Adrenal gland (tissue), 9 donors: ENCODE measurements at regions not wholly inside any gene's neighbourhood (a gene's known extent, or its start where the extent isn't known, plus 50 kb on each side); places are given as distances from the start of the nearest gene placed in this dataset.

ENCODE experiments used
- DNase-seq, 7 donors: peaks; one replicate each; pipeline ENCODE4 v3.0.0-alpha.2; 2019 to 2020
- H3K27ac ChIP-seq, 5 donors: fragments of 200-600 bp; sonication (generic) in 4 of 5; 1 replicate in 3 of 5; 2 replicates in 2 of 5; pipeline versions ENCODE4 v1.5.1 to v1.8.0; 2016 to 2020; ENCODE audit warnings: mild to moderate bottlenecking in 1 of 5
- H3K27me3 ChIP-seq: fragments of 200-600 bp; 2 replicates; pipeline ENCODE4 v1.8.0; 2021
- H3K36me3 ChIP-seq, 2 donors: fragments of 200-600 bp; replicated peaks in 1 of 2; 1 replicate in 1 of 2; 2 replicates in 1 of 2; pipeline versions ENCODE4 v1.5.1 to v1.8.0; 2018 to 2022
- H3K4me1 ChIP-seq, 2 donors: fragments of 200-600 bp; replicated peaks in 1 of 2; 1 replicate in 1 of 2; 2 replicates in 1 of 2; pipeline versions ENCODE4 v1.5.1 to v1.8.0; 2018 to 2021
- H3K4me3 ChIP-seq, 4 donors: fragments of 200-600 bp; sonication (generic) in 3 of 4; one replicate each; pipeline ENCODE4 v1.5.1; 2016 to 2018
- H3K9me3 ChIP-seq, 3 donors: fragments of 200-600 bp; sonication (generic) in 1 of 3; replicated peaks in 1 of 3; 1 replicate in 2 of 3; 2 replicates in 1 of 3; pipeline versions ENCODE4 v1.5.1 to v1.8.0; 2016 to 2021
- POLR2A ChIP-seq, 2 donors: fragments of 450-650 bp; IDR thresholded peaks; one replicate each; pipeline ENCODE4 v1.6.1; 2017; ENCODE audit warnings: antibody characterized with exemption in 2 of 2, mild to moderate bottlenecking in 2 of 2, moderate library complexity in 1 of 2
- WGBS, 4 donors: extraction: QIAGEN DNeasy Blood & Tissue Kit in 2 of 4; methylation state at CpG; one replicate each; pipeline versions ENCODE4 v1.1.5 to v1.1.7; 2013 to 2017; 5-methylcytosine and 5-hydroxymethylcytosine counted together
- intact Hi-C, 2 donors: fragments of 100-400 bp; cut with DNase I; formaldehyde crosslinking; loops; one replicate each; pipeline versions ENCODE4 v1.14.1 to v1.15.0; 2022 to 2023
- TF ChIP-seq, protein P1 (sequence below), 6 experiments: fragments of 450-650 bp in 4 of 6; fragments of 200-600 bp in 2 of 6; sonication (generic) in 1 of 6; IDR thresholded peaks; 1 replicate in 5 of 6; 2 replicates in 1 of 6; pipeline versions ENCODE4 v1.5.1 to v1.8.0; 2016 to 2021; ENCODE audit warnings: antibody characterized with exemption in 6 of 6, mild to moderate bottlenecking in 2 of 6, moderate library complexity in 1 of 6
- donor health status: healthy with polysubstance abuse.
- donor health status: Bipolar disorder and iron deficiency.
- donor health status: DM: yes; HTN: yes; CAD: no.
- donor health status: DM: no; HTN: no; CAD: no.
- donor health status: DM: no; HTN: no; CAD: no.

DNA sequence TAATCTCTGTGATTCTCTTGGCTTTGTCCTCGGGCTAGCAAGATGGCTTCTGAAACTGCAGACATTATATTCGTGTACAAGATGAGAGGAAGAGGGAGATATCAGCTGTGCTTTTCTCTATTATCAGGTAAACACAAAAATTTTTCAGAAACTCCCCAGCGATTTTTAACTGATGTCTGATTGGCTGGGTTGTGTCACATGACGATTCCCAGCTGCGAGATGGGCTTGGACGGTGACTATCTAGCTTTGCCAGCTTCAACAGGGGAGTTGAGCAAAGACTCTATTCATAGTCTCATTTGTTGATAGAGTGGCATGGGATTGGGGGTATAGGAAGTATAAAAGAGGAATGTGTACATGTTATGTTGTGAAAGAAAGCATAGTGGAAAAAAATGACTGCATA lies 248.8 kb upstream of the AZI2 start:
- TF ChIP-seq, protein P1, sequence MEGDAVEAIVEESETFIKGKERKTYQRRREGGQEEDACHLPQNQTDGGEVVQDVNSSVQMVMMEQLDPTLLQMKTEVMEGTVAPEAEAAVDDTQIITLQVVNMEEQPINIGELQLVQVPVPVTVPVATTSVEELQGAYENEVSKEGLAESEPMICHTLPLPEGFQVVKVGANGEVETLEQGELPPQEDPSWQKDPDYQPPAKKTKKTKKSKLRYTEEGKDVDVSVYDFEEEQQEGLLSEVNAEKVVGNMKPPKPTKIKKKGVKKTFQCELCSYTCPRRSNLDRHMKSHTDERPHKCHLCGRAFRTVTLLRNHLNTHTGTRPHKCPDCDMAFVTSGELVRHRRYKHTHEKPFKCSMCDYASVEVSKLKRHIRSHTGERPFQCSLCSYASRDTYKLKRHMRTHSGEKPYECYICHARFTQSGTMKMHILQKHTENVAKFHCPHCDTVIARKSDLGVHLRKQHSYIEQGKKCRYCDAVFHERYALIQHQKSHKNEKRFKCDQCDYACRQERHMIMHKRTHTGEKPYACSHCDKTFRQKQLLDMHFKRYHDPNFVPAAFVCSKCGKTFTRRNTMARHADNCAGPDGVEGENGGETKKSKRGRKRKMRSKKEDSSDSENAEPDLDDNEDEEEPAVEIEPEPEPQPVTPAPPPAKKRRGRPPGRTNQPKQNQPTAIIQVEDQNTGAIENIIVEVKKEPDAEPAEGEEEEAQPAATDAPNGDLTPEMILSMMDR (IDR thresholded peaks at IDR 0.05) = no peak
- no peak for TF ChIP-seq POLR2A (IDR thresholded peaks at IDR 0.05)
- Histone ChIP-seq H3K4me3 (no peak overlapping the region), H3K9me3 (no peaks in the 10 kb centered on the region), H3K27ac (no peak overlapping the region), H3K36me3 (no peaks in the 10 kb centered on the region), H3K27me3 (no peaks in the 10 kb centered on the region), H3K4me1 (no peaks in the 10 kb centered on the region)
- DNase-seq = no peak
- intact Hi-C loops = no loop called here
- 81 to 85% (median 83%) methylated on average over 6 of the region's 6 CpGs for WGBS, 4 donors

DNA sequence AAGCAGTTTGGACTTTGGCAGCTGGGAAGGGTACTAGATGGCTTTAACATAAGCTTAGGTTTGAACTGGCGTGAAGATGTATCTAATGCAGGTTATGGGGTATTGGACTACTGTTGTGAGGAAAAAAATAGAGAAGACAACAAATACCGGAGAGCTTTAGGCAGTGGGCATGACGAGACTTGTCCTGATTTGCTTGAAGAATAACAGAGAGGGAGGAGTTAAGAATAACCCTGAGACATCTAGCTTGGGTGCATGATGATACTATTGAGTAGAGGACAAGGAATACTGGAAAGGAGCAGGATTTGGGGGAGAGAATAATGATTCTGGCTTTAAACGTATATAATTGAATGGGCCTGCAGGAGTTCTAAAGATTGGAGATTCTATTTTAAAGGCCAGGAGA lies 249.5 kb upstream of the AZI2 start:
- H3K36me3 ChIP-seq = no peaks in the 10 kb centered on the region
- H3K27me3 ChIP-seq = no peaks in the 10 kb centered on the region
- TF ChIP-seq, protein P1 (IDR thresholded peaks at IDR 0.05) = no peak
- no peak for TF ChIP-seq POLR2A (IDR thresholded peaks at IDR 0.05)
- no peak overlapping the region for H3K4me3 ChIP-seq
- no peak for DNase-seq
- H3K9me3 ChIP-seq = no peaks in the 10 kb centered on the region
- H3K27ac ChIP-seq = no peak overlapping the region
- WGBS, 4 donors = 84 to 93% (median 89%) methylated on average over 4 of the region's 4 CpGs
- no peaks in the 10 kb centered on the region for H3K4me1 ChIP-seq
- intact Hi-C loops = no loop called here

DNA sequence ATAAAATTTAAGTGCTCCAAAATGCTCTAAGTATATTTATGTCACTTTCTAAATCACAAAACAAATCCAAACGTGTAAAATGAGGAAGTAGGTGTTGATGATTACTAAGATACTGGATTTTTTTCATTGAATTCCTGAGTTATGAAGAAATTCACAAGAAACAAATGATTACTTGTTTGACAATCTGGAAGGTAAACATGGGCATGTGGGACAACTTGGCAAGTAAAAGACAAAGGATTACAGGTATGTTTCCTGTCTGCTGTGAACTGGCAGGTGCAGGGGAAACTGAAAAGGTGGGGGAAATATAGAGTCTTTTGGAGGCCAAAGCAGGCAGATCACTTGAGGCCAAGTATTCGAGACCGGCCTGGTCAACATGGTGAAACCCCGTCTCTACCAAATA lies 252.7 kb upstream of the AZI2 start:
- intact Hi-C loops = no loop called here
- TF ChIP-seq, protein P1 (IDR thresholded peaks at IDR 0.05) = no peak
- TF ChIP-seq POLR2A (IDR thresholded peaks at IDR 0.05) = no peak
- Histone ChIP-seq H3K4me3 (no peak overlapping the region), H3K9me3 (no peaks in the 10 kb centered on the region), H3K4me1 (no peaks in the 10 kb centered on the region), H3K27me3 (no peaks in the 10 kb centered on the region), H3K36me3 (no peaks in the 10 kb centered on the region), H3K27ac (no peak overlapping the region)
- DNase-seq = no peak
- 72 to 83% (median 77%) methylated on average over 4 of the region's 4 CpGs for WGBS, 4 donors

DNA sequence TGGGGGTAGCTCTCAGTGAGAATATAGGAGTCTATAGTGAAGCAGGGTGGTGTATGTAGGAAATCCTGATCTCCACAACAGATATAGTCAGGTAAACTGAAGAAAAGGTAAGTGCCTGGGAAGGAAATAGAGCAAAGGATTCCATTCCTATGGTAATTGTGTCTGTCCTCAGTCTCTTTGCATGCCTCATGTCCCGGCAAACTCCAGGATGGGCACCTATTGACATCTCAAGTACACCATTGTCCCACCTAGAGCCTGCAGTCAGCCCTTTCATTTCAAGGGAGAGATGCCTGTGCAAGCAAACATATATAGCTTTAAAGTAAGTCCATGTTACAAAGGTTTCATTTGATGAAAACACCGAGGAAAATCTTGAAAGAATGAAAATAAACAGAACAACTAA lies 257.7 kb upstream of the AZI2 start:
- H3K4me3 ChIP-seq = no peak overlapping the region
- no peaks in the 10 kb centered on the region for H3K9me3 ChIP-seq
- no peaks in the 10 kb centered on the region for H3K36me3 ChIP-seq
- H3K27ac ChIP-seq = no peak overlapping the region
- H3K4me1 ChIP-seq = no peaks in the 10 kb centered on the region
- DNase-seq = no peak
- no peaks in the 10 kb centered on the region for H3K27me3 ChIP-seq
- intact Hi-C loops = no loop called here
- TF ChIP-seq, protein P1 (IDR thresholded peaks at IDR 0.05) = no peak
- TF ChIP-seq POLR2A (IDR thresholded peaks at IDR 0.05) = no peak
- WGBS, 4 donors = 68 to 95% (median 82%) methylated on average over 2 of the region's 2 CpGs
